GM13977 (cell line): ENCODE measurements at regions not wholly inside any gene's neighbourhood (a gene's known extent, or its start where the extent isn't known, plus 50 kb on each side); places are given as distances from the start of the nearest gene placed in this dataset.

ENCODE experiments used
- DNase-seq: peaks from one replicate; pipeline ENCODE4 v3.0.0; 2012; ENCODE audit warnings: low spot score
- CTCF ChIP-seq: IDR thresholded peaks from 2 replicates; pipeline ENCODE4 v1.5.1; 2012; ENCODE audit warnings: mild to moderate bottlenecking, control low read depth; ENCODE audit not compliant: insufficient read depth; ENCODE audit errors: extremely low read depth, missing control alignments
- in situ Hi-C: fragments of 300-500 bp; cut with MboI; formaldehyde crosslinking; loops from one replicate; pipeline ENCODE4 v1.12.0; 2022; ENCODE audit warnings: low sequenced_read_pairs, low pct_unique_long_range_greater_than_20kb, mixed read lengths, inconsistent platforms; ENCODE audit not compliant: unreplicated experiment

DNA sequence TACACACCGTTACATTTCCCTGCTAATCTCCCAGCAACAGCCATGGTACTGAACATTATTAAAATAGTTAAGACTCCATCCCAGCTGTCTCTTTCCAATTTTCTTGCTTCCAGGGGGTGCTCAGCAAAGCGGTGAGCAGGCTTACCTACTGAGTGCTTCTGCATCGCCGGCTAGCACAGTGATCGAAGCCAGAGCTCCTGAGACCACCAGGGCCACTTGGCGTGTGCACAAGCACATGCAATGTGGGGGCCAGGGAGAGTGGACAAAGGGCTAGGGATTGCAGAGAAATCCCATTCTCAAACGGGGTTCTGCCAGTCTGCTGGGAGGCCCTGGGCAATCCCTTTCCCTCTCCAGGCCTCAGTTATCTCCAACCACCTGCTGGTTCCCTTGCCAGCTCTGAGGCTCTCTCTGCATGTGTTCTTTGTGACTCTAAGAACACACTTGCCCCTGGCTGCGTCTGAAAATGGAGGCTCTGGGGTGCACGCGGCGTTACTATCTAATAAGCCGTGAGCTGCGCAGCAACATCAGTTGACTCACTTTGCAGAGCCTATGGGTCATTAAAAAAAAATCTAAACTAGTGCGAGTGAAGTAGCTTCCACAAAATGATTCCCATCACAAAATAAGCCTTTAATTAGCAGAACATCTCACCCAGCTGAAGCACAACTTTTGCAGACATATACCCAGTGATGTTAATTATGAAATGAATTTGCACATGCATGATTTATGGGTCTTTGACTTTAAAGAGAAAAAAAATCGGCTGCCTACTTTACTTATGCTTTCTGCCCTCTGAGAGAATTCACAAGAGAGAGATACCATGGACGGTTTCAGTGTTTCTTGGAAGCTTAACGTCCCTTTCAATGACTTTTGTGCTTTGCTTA lies 271.5 kb downstream of the TLE3 start:
- DNase-seq, result no peak
- no peak for TF ChIP-seq CTCF
- in situ Hi-C loops, result no loop called here

DNA sequence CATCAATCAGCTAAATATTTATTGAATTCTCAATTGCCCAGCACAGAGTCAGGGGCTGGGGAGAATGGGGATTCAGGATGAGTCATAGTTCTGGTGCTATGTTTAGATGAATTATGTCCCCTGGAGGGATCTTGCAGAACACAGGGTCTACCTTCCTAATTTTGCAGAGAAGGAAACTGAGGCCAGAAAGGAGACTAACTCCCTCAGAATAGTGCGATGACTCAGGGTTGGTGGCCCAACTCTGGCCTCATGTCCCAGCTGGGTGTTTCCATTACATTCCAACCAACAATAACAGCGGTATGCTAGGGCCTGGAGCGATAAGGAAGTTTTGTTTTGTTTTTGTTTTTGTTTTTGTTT lies 270.9 kb downstream of the TLE3 start:
- in situ Hi-C loops, result no loop called here
- no peak for TF ChIP-seq CTCF
- no peak for DNase-seq

GRCh38 chr15:69827751-69828150 lies 270.0 kb downstream of the TLE3 start:
- in situ Hi-C loops, result no loop called here
- no peak for TF ChIP-seq CTCF
- DNase-seq, result no peak

GRCh38 chr15:69828181-69828828 lies 269.4 kb downstream of the TLE3 start:
- in situ Hi-C loops, result no loop called here
- DNase-seq, result no peak
- no peak for TF ChIP-seq CTCF

DNA sequence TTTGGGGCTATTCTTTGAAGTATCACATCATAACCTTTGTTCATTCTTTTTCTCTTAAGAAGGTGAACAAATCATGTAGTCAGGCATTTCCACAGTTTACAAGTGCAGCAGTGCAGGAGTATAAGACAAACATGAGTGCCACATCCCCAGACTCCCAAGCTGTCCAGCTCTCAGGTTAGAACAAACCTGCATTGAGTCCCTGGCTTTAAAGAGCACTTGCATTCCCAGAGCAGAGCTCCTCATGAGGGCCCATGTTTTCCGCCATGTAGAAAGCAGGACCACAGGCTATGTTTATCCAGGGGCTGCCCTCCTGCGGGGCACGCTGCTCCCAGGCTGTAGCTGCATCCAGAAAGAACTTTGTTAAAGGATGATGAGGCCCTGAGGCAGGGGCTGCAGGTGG lies 267.7 kb downstream of the TLE3 start:
- no peak for TF ChIP-seq CTCF
- no peak for DNase-seq
- in situ Hi-C loops, result no loop called here

DNA sequence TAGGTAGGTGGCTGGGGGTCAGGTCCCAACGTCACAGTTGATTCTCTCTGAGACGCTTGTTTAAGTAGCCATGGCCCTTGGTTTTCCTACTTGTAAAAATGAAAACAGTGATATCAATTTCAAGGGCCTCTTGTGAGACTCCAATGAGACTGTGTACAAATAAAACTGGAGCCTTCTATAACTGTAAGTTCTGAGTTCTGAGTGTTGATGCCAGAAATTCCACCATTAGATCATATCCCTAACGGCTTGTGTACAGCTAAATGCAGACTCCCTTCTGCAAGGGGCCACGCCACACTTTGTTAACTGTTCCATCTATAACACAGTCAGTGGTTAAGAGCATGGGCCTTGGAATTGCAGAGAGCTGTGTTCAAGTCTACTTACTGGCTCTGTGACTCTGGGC lies 267.3 kb downstream of the TLE3 start:
- DNase-seq, result no peak
- TF ChIP-seq CTCF, result no peak
- in situ Hi-C loops, result no loop called here
